HG03575 (cell line): ENCODE measurements at regions not wholly inside any gene's neighbourhood (a gene's known extent, or its start where the extent isn't known, plus 50 kb on each side); places are given as distances from the start of the nearest gene placed in this dataset.
"Not testable (repeated sequence)": the region's sequence is repeated elsewhere in the genome, so short reads cannot be mapped to it uniquely, and the experiment has no call there.

Source experiments
- ATAC-seq: cut with Tn5 transposase; IDR thresholded peaks from one replicate; pipeline ENCODE4 v1.9.1; 2021; ENCODE audit not compliant: unreplicated experiment, insufficient number of reproducible peaks, low FRiP score; ENCODE audit errors: extremely low read depth

DNA sequence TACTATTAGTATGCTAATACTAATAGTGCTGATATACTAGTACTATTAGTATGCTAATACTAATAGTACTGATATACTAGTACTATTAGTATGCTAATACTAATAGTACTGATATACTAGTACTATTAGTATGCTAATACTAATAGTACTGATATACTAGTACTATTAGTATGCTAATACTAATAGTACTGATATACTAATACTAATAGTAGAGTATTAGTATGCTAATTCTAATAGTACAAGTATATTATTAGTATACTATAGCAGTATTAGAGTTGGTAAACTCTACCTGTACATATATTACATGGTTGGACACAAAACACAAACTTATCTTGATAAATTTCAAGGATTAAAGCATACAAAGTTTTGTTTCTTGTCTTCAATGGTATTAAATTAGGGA lies 722.9 kb downstream of the TRHDE start:
- not testable (repeated sequence) for ATAC-seq

DNA sequence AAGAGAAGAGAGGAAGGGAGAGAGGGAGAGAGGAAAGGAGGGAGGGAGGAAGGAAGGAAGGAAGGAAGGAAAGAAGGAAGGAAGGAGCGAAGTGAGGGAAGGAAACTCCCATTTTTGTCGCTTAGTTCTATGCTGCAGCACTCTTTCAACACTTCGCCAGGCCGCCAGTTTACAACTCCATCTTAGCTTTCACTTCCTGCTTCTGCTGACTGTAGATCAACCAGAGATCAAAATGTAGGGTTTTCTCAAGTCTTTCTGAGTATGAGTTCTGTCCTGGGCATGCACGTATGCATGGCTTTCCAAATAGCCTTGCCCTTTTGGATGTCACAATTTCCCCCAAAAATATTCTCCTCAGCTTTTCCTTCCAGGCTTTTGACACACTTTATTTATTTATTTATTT lies 723.4 kb downstream of the TRHDE start:
- no peak for ATAC-seq

DNA sequence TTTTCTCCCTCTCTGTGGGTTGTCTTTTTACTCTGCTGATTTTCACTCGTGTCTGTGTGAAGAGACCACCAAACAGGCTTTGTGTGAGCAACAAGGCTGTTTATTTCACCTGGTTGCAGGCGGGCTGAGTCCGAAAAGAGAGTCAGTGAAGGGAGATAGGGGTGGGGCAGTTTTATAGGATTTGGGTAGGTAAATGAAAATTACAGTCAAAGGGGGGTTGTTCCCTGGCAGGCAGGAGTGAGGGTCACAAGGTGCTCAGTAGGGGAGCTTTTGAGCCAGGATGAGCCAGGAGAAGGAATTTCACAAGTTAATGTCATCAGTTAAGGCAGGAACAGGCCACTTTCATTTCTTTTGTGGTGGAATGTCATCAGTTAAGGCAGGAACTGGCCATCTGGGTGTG lies 729.6 kb downstream of the TRHDE start:
- not testable (repeated sequence) for ATAC-seq

DNA sequence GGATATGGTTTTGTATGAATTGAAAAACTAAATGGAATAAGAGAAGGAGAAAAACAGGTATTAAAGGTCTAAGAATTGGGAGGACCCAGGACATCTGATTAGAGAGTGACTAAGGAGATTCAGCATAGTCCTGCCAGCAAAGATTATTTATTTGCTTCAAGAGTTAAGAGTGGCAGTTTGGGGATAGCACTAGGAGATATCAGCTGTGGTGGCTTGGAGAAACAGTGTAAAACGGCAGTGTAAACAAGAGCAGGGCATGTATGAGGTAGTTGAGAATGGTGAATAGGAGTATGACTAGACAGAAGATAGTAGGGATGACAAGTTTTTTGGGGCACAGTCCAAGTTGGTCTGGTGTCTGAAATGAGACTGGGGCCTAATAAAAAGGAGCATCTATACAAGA lies 730.3 kb downstream of the TRHDE start:
- ATAC-seq, result not testable (repeated sequence)

DNA sequence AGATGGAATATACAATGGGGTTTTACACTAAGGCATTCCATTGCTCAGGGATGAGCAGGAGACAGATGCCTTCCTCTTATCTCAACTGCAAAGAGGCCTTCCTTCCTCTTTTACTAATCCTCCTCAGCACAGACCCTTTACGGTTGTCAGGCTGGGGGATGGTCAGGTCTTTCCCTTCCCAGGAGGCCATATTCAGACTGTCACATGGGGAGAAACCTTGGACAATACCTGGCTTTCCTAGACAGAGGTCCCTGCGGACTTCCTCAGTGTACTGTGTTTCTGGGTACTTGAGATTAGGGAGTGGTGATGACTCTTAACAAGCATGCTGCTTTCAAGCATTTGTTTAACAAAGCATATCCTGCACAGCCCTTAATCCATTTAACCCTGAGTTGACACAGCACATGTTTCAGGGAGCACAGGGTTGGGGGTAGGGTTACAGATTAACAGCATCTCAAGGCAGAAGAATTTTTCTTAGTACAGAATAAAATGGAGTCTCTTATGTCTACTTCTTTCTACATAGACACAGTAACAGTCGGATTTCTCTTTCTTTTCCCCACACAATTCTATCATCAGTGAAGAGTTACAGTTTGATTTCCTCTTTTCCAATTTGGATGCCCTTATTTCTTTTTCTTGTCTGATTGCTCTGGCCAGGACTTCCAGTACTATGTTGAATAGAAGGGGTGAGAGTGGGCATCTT lies 737.1 kb downstream of the TRHDE start:
- not testable (repeated sequence) for ATAC-seq

DNA sequence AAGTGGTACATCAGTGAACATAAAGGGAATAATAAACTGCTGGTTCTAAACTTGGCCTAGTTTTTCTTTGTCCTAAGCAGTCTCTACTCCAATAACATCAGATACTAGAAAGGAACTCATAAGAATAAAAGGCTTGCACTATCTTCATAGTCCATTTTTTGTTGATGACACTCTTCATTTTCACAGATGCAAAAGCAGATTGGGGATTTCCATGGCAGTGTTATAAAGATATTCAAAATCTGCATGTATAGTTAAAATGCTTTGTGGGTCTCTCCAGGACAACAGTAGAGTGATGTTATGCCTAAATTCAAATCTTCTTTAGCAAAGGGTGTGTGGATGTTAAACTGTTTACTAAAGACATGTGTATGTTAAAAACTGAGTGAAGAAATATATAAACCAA lies 745.8 kb downstream of the TRHDE start:
- no peak for ATAC-seq

DNA sequence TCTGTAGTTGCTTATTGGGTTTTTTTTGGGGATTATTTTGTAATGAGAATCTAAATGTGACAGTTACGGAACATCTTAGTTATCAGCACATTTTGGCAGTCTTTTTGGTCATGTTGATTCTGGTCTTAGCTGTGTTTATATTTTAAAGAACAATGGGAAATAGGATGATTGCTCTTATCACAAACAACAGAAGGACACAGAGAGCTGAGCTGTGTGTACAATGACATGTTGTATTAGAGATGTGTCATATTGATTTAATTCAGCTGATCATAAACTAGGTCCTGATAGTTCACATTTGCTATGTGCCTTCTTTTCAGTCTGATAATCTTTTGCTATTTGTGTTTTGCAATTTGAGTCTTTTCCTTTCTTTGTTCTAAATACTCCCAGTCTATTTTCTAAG lies 781.7 kb downstream of the TRHDE start:
- no peak for ATAC-seq

DNA sequence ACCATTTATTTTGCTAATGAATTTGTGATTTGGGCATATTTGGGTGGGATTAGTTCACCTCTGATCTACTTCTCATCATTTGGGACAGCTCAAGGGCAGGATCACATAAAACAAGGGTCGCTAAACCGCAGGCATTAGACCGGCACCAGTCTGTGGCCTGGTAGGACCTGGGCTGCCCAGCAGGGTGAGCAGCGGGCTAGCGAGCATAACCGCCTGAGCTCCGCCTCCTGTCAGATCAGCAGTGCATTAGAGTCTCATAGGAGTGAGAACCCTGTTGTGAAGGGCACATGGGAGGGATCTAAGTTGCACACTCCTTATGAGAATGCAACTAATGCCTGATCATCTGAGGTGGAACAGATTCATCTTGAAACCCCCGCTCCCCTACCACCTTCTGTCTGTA lies 785.3 kb downstream of the TRHDE start:
- no peak for ATAC-seq

DNA sequence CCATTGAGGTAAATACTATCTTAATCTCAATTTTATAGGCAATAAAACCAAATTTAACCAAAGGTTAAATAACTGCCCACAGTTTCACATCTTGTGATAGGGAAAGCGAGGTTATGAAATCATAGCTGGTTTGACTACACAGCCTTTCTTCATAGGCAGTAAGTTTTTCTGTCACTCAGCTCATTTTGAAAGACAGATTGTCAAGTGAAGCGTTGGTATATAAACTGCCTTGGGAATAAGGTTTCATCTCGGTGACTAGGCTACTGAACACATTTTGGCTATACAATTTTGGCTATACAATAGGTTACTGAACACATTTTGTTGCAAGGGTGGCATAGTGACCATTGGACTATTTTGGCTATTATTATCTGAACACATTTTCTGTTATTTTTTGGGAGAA lies 793.7 kb downstream of the TRHDE start:
- no peak for ATAC-seq

DNA sequence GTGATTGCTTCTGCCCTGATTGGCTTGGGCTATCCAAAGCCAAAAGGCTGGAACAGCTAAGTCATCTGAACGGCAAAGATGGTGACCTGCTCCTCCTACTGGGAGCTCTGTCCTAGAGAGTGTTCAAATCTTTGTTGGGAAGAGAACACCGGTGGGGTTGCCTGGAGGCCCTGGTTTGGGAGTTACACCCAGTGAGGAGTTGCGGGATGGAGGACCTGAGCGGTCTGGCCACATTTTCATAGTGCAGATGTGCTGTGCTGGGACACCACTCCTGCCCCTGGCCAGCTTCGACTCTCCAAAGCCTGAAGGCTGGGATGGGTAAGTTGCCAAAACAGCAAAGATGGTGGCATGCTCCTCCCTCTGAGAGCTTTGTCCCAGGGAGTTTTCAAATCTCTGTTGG lies 795.4 kb downstream of the TRHDE start:
- ATAC-seq, result no peak

DNA sequence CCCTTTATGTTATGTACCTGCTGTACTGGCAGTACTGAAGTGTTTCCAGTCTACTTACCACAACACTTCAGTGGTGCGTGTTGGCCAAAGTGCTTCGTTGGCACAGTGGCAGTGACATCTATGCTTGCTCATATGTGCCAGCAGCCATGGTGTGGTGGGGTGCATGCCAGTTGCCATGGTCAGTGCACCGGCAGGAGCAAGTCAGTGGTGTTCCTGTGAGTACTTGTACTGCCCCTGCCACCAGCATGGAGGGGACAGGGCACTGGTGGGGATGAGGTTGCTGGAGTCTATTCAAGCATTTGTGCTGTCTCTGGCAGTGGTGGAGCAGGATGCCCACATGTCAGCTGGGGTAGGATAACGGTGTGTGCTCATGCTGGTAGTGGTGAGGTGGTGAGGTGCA lies 800.0 kb downstream of the TRHDE start:
- ATAC-seq, result no peak

DNA sequence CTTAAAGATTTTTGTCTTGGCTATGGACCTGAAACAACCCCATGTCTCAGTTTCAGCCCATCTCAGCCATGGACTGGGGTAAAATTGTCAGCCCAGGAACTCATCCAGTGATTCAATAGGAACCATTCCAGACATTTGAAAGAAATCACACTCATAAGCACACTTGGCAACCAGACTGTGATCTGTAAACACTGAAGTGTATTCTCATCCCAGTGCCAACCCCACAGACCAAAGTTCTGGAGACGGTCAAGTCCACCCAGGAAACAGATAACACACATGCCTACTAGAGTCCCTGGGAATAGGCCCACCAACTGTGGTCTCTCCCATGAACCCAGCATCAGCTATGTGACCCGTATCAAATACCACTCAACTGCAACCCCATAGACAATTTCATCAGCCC lies 804.6 kb downstream of the TRHDE start:
- ATAC-seq, result no peak

DNA sequence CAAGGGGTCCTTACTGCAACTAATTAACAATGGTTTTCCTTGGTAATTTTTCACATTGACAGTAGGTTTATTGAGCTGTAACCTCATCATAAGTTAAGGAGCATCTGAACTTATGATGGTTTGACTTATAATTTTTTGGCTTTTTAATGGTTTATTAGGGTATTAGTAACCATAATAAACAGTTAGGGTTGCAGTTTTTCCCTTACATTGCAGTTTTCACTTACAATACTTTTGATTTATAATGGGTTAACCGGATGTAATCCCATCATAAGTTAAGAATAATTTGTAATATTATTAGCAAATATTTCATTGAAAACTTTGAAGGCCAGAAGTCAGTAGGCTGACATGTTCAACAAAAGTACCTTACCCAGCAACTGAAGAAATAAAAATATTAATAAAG lies 811.6 kb downstream of the TRHDE start:
- no peak for ATAC-seq

DNA sequence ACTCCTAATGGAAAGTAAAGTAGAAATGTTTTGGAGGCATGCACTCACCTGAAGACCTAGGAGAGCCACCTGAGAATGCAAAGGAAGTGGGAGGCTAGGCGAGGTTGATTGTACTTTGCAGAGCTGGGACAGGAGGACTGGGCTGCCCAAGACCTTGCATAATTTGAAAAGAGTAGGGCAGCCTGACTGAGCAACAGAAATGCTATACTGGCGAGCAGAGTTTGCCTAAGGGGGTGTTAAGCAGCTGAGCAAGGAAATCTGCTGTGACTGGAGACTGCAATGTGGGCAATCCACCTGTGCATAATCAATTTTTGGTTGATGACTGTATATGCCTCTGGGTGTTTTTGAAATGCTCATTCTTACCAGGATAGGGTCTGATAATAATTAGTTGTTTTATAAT lies 834.1 kb downstream of the TRHDE start:
- ATAC-seq, result no peak

DNA sequence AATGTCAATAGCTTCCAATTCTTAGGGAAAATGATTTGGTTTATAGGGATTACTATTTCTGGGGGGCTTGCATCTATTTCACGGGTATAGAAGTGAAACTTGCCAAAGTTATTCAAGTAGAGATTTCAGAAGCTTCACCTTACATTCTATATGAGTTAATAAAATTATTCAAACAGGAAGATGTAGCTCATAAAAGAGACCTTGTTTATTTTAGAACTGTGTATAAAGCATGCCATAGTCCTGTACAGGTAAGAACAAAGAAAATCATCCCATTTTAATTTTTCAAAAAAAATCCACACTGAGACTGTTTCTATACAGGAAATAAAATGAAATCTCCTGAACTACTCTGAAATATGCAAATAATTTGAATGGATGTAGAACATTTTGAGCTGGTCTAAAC lies 834.7 kb downstream of the TRHDE start:
- no peak for ATAC-seq

DNA sequence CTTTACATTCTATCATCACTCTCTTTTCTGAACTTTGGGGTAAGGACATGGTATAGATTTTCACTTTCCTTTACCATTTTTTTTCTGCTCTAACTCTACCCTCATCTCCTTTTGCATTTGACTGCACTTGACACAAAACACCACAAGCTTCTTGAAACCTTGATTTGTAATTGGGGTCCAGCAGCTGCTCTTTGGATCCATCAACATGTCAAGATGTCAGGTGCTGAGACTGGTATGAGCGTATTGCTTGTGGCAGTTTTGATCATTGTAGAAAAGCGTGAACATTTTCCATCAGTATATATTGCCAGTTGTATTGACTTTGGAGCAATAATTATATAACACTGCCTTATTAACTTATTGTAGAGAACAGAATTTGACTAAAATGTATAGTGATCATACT lies 838.6 kb downstream of the TRHDE start:
- no peak for ATAC-seq

DNA sequence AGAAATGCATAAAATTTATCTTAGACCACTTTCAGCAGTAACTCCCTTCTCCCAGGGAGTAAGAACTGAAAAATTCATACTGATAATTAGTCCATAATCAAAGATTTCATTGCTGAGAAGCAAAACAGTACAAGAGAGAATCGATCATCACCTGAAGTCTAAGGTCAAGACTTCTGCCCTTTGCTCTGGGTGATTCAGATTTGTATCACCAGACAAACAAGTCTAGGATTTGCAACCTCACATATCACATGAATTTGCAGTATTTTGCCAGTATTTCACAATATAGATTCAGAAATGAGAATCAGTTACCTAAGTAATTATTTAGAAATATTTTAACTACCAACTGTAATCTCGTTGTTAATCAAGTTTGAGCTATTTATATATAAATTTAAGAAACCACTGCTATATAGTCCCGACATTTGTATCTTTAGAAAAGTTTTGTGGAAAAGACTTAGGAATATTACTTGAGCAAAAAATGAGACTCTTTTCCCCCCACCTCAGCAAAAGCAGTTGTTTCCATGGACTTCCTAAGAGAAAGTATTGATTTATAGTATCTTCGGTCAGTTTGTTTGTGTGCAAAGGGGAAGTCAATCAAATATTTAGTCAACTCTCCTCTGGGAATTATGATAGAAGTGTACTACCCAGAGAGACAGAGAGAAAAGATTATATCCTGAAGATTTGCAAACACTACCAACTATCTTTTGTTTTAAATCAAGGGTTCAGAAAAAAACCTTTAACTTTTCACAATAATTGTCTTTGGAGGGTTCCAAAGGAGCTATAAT lies 840.1 kb downstream of the TRHDE start:
- no peak for ATAC-seq

DNA sequence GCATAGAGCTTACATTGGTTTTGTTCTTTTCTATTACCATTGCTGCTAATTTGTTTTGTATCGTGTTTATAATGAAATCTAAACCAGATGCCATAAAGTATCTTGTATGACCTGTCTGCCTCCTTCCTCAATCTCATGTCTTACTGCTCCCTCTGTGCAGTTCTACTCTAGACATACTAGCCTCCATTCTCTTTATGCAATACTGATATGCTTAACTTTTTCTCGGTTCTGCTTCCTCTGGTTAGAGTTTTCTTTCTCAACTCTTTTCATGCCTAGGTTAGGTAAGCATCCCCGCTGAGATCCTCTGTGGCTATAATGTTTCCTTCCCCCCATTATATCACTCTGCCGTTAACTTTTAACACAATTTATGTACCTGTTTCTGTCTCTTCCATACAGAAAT lies 852.3 kb downstream of the TRHDE start:
- ATAC-seq, result no peak

DNA sequence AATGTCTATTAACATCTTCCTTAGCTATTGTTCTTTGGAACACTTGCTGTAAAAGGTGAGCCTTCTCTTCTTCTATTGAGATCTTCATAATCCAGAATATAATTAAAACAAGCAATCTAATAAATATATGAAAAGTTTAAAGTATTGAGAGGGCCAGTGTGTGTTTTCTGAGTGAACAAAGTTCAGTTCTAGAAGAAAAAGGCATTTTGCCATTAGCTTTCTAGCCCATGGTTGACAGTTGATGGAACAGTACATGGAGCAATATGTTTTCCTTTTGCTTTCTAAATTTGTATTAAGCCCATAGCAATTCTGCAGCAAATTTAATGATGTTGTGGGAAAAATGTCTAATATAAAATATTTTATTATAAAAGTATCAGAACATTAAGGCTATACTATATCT lies 853.0 kb downstream of the TRHDE start:
- no peak for ATAC-seq

DNA sequence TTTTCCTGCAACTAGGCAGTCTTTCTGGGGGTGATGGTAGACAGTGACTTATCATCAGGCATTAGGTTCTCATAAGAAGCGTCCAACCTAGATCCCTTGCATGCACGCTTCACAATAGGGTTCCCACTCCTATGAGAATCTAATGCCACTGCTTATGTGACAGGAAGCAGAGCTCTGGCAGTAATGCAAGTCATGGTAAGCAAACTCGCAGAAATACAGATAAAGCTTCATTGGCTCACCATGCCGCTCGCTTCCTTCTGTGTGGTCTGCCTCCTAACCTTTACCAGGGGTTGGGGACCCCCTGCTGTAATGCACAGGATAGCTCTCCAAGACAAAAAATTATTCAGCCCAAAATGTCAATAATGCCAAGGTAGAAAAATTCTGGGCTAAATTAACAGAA lies 864.2 kb downstream of the TRHDE start:
- no peak for ATAC-seq

DNA sequence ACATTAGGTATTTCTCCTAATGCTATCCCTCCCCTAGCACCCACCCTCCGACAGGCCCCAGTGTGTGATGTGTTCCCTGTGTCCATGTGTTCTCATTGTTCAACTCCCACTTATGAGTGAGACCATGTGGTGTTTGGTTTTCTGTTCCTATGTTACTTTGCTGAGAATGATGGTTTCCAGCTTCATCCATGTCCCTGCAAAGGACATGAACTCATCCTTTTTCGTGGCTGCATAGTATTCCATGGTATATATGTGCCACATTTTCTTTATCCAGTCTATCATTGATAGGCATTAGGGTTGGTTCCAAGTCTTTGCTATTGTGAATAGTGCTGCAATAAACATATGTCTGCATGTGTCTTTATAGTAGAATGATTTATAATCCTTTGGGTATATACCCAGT lies 867.5 kb downstream of the TRHDE start:
- ATAC-seq, result not testable (repeated sequence)
